NOMO-1 treated with dmso at 0.1 percent for 144 hours (cell line): ENCODE measurements at regions not wholly inside any gene's neighbourhood (a gene's known extent, or its start where the extent isn't known, plus 50 kb on each side); places are given as distances from the start of the nearest gene placed in this dataset.

Experiments
- DNase-seq: peaks from one replicate; lab custom pipeline; 2025; ENCODE audit not compliant: unreplicated experiment; lab: John Stamatoyannopoulos, UW

DNA sequence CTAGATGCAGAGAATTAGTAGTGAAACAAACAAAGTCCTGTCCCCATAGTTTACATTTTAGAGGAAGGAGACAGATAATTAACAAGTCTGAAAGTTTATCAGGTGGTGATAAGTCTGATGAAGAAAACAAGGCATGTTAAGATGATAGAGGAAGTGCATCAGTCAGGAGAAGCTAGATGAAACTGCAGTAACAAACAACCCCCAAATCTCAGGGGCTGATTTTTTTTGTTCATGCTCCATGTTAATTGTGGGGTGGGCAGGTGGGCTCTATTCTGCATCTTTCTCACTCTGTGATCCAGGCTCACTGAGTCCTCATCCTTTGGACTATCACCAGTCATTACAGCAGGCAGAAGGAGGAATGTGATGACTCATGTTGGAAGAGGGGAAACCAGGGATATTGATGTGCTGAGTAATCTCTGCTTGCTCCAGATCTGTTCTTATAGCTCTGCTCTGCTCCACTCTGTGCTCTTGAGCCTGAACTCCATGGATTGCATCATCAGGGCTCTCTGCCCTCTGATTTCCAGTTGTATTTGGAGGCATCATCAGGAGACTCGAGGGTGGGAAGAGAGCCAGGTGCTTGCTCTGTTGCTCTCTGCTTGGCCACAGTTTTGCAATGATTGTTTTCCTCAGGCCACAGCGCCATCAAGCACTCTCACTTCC is 166.9 kb downstream of the IER5 start:
- DNase-seq = no peak

DNA sequence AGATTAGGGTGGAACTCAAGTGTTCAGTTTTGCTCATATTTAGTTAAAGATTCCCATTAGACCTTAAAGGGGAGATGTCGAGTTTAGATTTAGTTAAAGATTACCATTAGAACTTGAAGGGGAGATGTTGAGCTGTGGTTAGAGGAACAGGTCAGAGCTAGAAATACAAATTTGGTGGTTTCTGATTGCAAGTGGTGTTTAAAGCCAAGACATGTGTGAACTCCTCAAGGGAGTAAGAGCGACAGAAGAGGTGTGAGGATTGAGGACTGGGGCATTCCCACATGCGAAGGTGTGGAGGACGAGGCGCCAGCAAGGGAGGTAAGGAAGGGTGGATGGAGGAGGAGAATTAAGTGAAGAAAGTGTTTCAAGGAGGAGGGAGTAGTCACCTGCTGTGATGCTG is 168.6 kb downstream of the IER5 start:
- DNase-seq = no peak

DNA sequence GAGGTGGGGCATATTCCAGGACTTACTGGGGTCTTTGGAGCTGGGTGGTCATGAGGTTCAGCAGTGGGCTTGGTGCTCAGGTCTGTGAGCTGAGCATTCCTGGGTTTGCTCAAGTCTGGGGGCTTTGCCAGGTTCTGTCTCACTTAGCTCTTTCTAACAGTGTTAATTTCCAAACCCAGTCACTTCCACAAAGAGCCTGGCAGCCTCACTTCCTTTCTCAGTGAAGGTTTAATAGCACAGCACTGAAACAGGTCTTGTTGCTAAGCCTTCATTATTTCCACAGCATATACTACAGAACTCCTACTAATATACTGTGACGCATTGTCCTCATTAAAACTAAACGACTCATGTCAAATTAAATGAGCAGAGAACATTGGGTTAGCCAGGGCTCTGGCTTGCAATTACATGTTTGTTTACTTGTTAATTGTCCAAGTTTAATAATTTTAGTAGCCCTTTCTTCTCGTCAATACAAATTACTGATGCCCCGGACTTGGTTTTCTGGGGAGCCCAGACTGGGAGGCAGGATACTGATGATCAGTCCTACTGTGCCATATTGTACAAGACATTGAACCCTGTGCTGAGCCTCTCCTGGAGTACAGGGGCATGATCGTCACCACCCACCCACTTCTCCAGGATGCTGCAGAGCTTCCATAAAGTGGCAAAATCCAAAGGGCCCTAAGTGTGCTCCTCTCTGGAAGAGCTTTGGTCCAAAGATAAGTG is 170.7 kb downstream of the IER5 start:
- no peak for DNase-seq

DNA sequence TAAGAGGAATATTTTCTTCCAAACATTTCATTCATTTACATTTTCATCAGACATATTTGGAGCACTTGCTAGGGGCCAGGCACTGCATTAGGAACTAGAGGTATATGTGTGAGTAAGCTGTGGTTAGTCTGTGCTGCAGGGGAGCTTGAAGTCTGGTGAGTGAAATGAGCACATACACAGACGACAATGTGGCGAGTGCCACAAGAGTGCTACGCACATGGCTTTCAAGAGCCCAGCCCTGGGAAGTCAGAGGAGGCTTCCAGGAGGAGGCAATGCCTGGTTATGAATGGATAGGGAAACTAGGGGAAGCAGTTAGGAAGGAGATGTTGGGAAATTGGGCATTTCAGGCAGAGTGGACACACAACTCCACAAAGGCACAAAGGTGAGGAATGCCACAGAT is 171.8 kb downstream of the IER5 start:
- DNase-seq = no peak

DNA sequence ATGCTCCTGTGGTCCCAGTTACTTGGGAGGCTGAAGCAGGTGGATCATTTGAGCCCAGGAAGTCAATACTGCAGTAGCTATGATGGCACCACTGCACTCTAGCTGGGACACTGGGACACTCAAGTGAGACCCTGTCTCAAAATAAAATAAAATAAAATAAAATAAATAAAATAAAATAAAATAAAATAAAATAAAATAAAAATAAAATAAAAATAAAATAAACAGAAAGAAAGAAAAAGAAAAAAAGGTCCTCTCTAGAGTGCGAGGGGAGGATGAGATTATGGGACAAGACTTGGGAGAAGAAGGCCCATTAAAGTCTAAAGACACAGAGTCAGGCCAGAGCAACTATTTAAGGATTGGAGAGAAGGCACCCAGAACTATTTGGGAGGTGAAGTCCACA is 172.5 kb downstream of the IER5 start:
- DNase-seq = no peak

DNA sequence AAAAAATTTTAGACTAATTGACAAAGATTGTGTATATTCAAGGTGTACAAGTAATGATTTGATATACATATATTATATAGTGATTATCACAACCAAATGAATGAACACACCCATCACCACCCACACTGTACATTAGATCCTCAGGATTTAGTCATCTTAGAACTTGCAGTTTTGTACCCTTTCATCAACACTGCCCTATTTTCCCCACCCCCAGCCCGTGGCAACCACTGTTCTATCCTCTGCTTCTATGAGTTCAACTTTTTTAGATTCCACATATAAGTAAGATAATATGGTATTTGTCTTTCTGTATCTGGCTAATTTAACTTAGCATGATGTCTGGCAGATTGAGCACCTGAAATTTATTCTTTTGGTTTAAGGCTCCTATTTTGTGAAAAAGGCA is 173.6 kb downstream of the IER5 start:
- DNase-seq = no peak

DNA sequence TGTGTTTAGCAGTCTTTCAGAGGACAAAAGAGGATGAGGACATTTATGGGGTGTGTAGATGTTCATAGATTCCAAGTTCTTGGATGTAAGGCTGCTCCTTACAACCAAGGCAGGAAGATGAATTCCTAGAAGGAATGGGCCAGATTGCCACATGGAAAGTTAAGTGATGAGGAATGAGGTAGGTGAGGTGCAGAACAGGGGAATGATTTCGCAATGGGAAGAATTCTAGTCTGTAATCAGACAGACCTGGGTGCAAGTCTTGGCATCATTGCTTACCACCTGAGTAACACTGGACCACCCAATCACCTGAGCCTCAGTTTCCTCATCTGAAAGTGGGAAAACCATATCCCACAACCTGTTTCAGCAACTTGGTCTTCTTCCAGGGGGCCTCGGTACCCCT is 174.9 kb downstream of the IER5 start:
- no peak for DNase-seq

DNA sequence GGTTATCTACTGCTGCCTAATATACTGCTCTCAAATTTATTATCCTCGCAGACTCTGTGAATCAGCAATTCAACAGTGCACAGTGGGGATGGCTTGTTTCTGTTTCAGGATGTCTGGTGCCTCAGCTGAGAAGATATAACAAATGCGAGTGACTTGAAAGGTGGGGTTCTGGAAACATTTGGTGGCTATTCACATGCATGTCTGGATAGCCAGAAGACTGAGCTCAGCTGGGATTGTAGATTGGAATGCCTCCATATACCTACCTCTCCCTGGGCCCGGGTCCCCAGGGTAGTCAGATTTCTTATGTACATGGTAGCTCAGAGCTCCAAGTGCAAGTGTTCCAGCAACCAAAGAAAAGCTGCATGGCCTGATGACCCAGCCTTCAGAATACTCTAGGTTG is 176.3 kb downstream of the IER5 start:
- DNase-seq = no peak

DNA sequence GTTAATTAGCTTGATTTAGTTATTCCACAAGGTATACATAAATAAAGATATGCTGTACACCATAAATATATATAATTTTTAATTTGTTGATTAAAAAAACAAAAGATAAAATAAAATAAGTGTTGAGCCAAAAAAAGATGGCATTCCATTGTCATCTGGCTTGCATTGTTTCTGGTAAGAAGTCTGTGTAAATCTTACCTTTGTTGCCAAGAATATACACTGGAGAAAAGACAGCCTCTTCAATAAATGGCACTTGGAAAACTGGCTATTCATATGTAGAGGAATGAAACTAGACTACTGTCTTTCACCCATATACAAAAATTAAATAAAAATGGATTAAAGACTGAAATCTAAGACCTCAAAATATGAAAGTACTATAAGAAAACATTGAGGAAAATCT is 196.5 kb downstream of the IER5 start:
- DNase-seq = no peak

DNA sequence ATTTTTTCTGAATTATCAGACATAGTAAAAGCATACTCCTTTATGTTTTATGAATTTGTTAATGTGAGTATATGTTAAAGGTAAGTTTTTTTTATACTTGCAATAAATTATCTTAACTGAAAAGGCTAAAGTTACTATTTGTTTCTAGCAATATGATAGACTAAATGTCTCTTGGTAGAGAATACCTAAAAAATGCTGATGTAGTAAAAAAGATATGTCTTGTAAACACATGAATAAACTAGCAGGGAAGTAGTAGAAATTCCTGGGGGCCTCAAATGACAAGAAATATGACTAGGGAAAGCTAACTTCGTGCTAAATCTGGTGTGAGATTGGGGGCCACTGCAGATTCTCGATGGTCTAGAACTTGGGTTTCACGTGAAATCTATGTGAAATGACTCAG is 188.1 kb upstream of the CACNA1E start:
- no peak for DNase-seq

DNA sequence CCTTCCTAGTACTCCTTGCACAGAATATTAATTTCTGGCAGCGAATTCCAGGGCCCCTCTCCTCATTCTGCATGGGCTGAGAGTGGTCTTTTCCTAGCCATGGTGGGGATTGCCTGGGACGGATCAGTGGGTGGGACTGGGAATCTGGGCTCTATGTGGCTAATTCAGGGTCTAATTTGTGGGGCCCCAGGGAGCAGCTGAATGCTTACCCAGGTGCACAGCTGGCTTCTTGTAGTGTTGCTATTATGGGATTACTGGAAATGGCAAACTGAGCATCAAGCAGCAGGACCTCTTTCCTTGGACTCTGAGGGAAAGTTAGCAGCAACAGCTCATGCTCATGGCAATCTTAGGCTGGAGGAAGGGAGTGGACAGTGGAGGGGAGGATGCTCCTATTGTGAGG is 187.1 kb upstream of the CACNA1E start:
- no peak for DNase-seq

DNA sequence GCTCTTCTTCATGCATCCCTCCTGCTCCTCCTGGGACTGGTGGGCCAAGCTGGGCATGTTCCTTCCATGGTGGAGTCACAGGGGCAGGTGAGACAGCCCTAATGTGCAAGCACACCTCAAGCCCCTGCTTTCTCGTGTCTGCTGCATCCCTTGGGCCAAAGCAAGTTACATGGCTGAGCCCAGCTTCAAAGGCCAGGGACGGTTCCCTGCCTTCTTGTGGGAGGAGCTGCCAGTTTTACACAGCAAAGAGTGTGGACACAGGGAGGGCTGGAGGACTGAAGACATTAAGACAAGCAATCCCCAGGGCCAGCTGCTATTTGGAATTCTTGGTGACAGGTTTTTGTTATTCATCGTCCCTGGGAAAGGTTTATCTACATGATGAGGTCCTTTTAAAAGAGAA is 175.2 kb upstream of the CACNA1E start:
- no peak for DNase-seq

DNA sequence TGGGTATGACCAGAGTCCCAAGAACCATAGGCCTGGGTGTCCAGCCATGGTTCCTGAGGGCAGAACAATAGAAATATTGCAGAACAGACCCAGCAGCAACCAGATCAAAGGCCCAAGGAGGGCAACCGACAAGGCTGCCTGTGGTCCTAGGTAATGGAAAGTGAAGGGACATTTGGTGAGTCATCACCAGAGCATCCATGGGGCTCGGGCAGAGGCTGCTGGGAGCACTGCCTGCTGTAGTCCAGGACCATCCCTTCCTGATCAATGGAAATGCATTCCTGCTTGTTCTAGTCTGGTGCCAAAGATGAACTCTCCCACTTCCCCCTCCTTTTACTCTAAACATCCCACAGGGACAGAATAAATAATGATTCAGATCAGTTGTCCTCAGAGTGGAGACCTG is 172.8 kb upstream of the CACNA1E start:
- no peak for DNase-seq

DNA sequence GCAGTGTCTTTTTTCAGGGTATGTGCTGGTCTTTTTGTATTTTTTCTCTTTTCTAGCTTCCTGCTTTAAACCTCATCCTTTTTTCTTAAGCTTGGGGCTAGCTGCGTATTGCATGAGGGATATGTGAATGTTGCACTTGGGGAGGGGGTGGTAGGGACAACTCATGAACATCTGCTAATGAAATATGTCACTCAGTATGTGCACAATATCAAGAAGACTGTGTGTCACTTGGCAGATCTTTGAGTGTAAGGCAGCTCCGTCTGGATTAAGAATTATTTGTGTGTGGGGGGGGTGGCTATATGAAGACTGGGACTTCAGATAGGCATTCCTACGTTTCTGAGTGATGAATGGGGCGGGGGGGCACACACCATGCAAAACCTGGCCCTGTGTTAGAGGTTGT is 170.4 kb upstream of the CACNA1E start:
- DNase-seq = no peak

DNA sequence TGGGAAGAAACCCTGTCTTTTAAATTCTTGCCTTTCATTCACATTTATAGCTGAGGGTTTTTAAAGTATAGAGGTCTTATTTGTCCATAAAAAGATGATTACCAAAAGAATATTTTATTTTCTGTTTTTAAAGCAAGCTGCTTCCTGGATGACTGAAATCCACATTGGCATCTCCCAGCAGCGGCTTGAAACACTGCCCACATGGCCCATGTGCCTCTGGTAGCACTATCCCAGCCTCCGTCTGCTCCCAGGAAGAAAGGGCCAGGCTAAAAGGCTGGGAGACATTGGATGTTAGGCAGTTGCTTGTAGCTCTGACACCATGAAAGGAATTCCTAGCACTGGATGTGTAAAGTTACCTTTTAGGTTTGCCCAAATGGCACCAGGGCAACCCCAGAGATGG is 169.9 kb upstream of the CACNA1E start:
- DNase-seq = no peak

DNA sequence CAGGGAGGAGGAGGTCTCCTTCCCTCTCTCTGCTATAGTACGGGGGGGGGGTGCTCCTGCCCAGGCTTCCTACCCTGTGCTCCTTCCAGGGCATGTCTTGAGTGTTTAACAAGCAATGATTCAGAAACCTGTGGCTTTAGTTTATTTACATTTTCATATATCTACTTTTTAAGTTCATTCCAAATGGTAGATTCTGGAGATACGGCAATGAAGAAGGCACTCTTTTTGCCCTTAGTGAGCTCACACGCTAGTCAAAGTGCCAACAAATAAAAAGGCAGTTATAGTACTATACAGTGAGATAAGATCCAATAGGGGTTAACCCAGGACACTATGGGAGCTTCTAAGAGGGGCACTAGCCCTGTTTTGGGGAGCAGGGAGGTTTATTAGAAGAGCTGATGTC is 169.3 kb upstream of the CACNA1E start:
- no peak for DNase-seq

DNA sequence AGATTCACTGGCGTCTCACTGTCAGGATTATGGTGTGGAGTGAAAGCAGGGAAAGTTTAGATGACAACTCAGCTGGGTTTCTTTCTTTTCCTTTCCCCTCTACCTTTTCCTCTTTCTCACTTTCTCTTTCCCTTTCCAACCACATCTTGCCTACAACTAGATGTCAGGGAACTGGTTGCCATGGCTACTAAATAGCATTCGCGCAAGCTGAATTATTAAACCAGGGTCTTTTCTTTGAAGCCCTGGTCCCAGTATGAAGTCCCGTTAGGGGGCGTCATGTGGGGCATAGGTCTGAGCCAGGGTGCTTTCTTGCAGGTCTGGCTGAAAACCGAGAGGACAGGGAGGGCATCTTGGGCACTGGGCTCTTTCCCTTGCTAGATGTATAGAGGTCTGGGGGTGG is 168.4 kb upstream of the CACNA1E start:
- no peak for DNase-seq

DNA sequence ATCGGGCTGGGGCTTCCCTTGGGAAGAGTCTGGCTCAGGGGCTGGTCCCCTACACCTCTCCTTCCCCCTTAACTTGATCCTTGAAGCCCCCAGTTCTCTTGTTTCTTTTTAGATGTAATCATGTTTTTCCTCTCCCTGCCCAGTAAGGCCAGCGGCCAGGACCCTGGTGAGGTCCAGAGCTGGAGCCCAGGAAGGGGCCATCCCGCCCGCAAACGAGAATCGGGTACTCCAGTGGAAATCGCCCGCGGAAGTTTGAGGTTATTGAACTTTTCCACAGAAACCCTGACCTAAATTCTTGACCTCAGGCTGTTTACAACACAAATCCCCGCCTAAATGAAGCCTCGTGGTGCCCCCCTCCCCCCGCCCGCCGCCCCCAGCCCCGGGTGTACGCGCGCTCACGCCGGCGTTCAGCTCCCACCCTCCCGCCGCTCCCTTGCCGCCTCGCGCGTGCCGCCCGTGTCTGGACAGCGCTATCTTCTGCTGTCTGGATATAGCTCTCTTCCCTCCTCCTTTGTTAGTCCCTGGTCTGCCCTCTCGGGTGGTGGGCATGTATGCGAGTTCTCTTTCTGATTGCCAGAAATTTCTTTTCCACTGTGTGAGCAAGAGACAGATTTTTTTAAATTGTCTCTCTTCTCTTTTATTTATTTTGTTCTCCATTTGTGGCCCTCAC is 165.9 kb upstream of the CACNA1E start:
- peak; percentile 9 for DNase-seq

DNA sequence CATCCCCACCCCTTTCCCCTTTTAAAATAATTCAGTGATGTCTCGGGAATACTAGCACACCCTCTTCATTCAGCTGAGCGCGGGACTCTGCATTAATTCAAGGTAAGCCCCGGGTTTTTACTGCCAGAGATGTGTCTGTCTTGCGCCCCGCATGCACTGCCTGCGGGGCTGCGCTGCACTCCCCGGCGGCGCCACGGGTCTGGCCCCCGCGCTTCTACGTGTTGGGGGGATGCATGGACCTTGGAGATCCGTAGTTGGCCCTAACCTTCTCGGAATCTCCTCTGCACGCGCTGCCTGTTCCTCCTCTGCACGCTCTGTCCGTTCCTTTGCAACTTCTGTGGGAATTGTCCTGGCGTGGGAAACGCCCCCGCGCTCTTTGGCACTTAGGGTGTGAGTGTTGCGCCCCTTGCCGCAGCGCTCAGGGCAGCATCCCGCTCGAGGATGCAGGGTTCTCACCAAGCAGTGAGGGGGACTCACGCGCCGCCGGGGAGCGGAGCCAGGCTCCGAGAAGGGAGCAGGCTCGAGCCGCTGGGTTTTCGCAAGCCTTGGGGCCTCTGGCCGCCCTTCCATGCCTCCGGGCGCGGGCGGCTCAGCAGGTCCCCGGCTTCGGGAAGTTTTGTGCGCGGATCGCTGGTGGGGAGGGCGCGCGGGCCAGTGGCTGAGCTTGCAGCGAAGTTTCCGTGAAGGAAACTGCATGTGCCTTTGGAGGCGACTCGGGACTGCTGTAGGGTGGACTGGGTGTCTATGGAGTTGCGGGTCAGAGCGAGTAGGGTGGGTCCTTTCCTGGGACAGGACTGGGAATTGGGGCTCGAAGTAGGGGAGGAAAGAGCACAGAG is 165.1 kb upstream of the CACNA1E start:
- DNase-seq = no peak

DNA sequence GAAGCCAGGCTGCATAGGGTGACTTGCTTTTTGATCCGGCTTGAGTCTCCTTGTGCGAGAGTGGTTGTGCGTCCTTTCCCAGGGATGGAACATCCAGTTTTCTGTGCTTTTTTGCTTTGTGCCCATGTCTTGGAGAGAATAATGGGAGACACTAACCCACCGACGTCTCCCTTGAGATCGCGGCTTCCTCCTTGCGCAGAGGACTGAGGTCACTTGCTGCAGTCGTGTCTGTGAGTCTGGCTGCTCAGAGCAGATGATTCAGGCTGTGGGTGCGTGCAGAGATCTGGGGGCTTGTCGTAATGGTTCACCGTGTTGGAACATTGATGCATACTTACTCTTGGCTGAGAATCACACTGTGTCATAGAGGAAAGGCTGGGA is 164.5 kb upstream of the CACNA1E start:
- DNase-seq = no peak

DNA sequence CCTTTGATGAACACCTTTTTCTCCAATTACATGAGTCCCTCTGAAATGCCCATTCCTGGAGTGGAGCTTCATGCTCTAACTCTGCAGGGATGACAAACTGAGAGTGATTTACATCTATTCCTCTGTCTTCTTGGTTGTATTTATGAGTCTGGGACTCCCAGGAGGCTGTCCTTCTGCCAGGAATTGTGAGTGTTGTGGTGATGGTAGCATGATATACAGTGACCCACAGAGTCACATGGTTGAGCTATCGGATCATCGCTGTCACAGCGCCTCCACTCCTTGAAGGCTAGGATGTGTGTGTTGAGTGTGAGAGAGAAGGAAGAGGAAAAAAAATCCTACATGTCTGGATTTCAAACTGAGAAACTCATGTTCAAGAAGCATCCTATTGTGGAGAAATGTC is 163.4 kb upstream of the CACNA1E start:
- DNase-seq = no peak
